Dedifferentiated amniotic fluid mesenchymal stem cell (primary cell): ENCODE measurements at regions not wholly inside any gene's neighbourhood (a gene's known extent, or its start where the extent isn't known, plus 50 kb on each side); places are given as distances from the start of the nearest gene placed in this dataset.
"Not testable (repeated sequence)": the region's sequence is repeated elsewhere in the genome, so short reads cannot be mapped to it uniquely, and the experiment has no call there.

Source experiments
- DNase-seq: peaks from one replicate; pipeline ENCODE4 v3.0.0-alpha.2; 2016; ENCODE audit errors: extremely low spot score

GRCh38 chr16:52787709-52788108 is 240.8 kb upstream of the TOX3 start:
- no peak for DNase-seq

GRCh38 chr16:52786091-52786490 is 239.1 kb upstream of the TOX3 start:
- DNase-seq, result no peak

- no peak for DNase-seq
These were observed 238.7 kb upstream of the TOX3 start for GRCh38 chr16:52785653-52786052.

- no peak for DNase-seq
These were observed 236.7 kb upstream of the TOX3 start for GRCh38 chr16:52783616-52784015.

- no peak for DNase-seq
These were observed 234.2 kb upstream of the TOX3 start for GRCh38 chr16:52781005-52781630.

- DNase-seq, result no peak
These were observed 226.1 kb upstream of the TOX3 start for GRCh38 chr16:52773026-52773425.

GRCh38 chr16:52770828-52771227 is 223.9 kb upstream of the TOX3 start:
- no peak for DNase-seq

GRCh38 chr16:52758473-52758855 is 211.5 kb upstream of the TOX3 start:
- no peak for DNase-seq

GRCh38 chr16:52757746-52758472 is 211.0 kb upstream of the TOX3 start:
- no peak for DNase-seq

- DNase-seq, result no peak
These were observed 210.0 kb upstream of the TOX3 start for GRCh38 chr16:52756812-52757517.

GRCh38 chr16:52755396-52755795 is 208.5 kb upstream of the TOX3 start:
- DNase-seq, result no peak

- DNase-seq, result no peak
These were observed 204.1 kb upstream of the TOX3 start for GRCh38 chr16:52751035-52751434.

- no peak for DNase-seq
These were observed 201.8 kb upstream of the TOX3 start for GRCh38 chr16:52748741-52749140.

- no peak for DNase-seq
These were observed 200.2 kb upstream of the TOX3 start for GRCh38 chr16:52747088-52747595.

GRCh38 chr16:52743707-52744106 is 196.8 kb upstream of the TOX3 start:
- DNase-seq, result no peak

GRCh38 chr16:52742608-52743170 is 195.7 kb upstream of the TOX3 start:
- DNase-seq, result no peak

GRCh38 chr16:52742052-52742451 is 195.1 kb upstream of the TOX3 start:
- DNase-seq, result no peak

- DNase-seq, result no peak
These were observed 194.4 kb upstream of the TOX3 start for GRCh38 chr16:52741351-52741750.

- no peak for DNase-seq
These were observed 193.8 kb upstream of the TOX3 start for GRCh38 chr16:52740766-52741165.

GRCh38 chr16:52740333-52740732 is 193.4 kb upstream of the TOX3 start:
- DNase-seq, result no peak

- DNase-seq, result not testable (repeated sequence)
These were observed 192.0 kb upstream of the TOX3 start for GRCh38 chr16:52738992-52739391.

- DNase-seq, result no peak
These were observed 184.4 kb upstream of the TOX3 start for GRCh38 chr16:52731219-52731875.
